ENCODE measurements at regions not wholly inside any gene's neighbourhood (a gene's known extent, or its start where the extent isn't known, plus 50 kb on each side); places are given as distances from the start of the nearest gene placed in this dataset.

DNA sequence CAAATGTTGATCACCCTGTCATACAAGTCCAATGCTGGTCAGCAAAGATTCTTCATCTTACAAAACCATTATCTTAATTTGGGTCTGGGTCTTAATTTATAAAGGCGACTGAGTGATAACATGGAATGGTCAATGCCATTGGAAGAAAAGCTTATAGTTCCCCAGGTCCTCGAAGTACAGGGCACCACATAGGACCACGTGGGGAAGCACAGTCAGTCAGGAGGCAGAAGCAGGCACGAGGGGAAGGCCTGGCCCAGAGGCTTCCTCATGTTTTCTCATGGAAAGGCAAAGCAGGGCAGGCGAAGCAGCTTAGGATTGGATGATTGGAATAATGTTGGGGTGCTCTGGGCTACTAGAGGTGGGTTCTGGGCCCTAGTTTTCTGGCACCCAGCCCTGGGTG is 175.7 kb downstream of the FASLG start (continued):
- TF ChIP-seq, protein P1, sequence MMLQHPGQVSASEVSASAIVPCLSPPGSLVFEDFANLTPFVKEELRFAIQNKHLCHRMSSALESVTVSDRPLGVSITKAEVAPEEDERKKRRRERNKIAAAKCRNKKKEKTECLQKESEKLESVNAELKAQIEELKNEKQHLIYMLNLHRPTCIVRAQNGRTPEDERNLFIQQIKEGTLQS (CRISPR knock-in tag; conservative IDR thresholded peaks at IDR 0.05), result no peak
- TF ChIP-seq IRF2 (CRISPR knock-in tag; IDR thresholded peaks at IDR 0.05; ENCODE audit: borderline replicate concordance, low read depth), result no peak
- no peak for TF ChIP-seq ZNF671 (CRISPR knock-in tag; IDR thresholded peaks at IDR 0.05)
- no peak for TF ChIP-seq ZNF423 (CRISPR knock-in tag; IDR thresholded peaks at IDR 0.05)
- no peak for TF ChIP-seq NR2C2 (CRISPR knock-in tag; IDR thresholded peaks at IDR 0.05)
- TF ChIP-seq PRDM15 (CRISPR knock-in tag; IDR thresholded peaks at IDR 0.05), result no peak
- no peak for TF ChIP-seq OVOL2 (CRISPR knock-in tag; IDR thresholded peaks at IDR 0.05; ENCODE audit: borderline replicate concordance)
- TF ChIP-seq, protein P2, sequence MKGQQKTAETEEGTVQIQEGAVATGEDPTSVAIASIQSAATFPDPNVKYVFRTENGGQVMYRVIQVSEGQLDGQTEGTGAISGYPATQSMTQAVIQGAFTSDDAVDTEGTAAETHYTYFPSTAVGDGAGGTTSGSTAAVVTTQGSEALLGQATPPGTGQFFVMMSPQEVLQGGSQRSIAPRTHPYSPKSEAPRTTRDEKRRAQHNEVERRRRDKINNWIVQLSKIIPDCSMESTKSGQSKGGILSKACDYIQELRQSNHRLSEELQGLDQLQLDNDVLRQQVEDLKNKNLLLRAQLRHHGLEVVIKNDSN (CRISPR knock-in tag; IDR thresholded peaks at IDR 0.05), result no peak
- TF ChIP-seq RELA (CRISPR knock-in tag; IDR thresholded peaks at IDR 0.05; ENCODE audit: borderline replicate concordance), result no peak
- TF ChIP-seq GABPB1 (CRISPR knock-in tag; IDR thresholded peaks at IDR 0.05), result no peak
- TF ChIP-seq JAZF1 (CRISPR knock-in tag; IDR thresholded peaks at IDR 0.05), result no peak
- TF ChIP-seq CBFB (CRISPR knock-in tag; IDR thresholded peaks at IDR 0.05; ENCODE audit: low read depth), result no peak
- TF ChIP-seq HMGA2 (CRISPR knock-in tag; IDR thresholded peaks at IDR 0.05), result no peak
- no peak for TF ChIP-seq USF2 (CRISPR knock-in tag; IDR thresholded peaks at IDR 0.05)

- POLR2A ChIA-PET, result no interaction called here
- no peak for ATAC-seq
- H3K27ac Mint-ChIP-seq, result no peak overlapping the region
- H3K4me1 Mint-ChIP-seq, result 0 out of 2 replicates have a peak, but pooled peaks cover 3% of the 10 kb centered on the region
- no peak overlapping the region for H3K4me3 Mint-ChIP-seq
- no peaks in the 10 kb centered on the region for H3K36me3 Mint-ChIP-seq
- DNase-seq (ENCODE audit: low spot score), result no peak
- CTCF ChIA-PET, result no interaction called here
- H3K27me3 Mint-ChIP-seq (ENCODE audit: low read depth), result peaks cover 6% of the 10 kb centered on the region; the same call in 1 of the 2 replicates
- H3K9me3 Mint-ChIP-seq, result no peaks in the 10 kb centered on the region
- TF ChIP-seq CREM (CRISPR knock-in tag; IDR thresholded peaks at IDR 0.05) (no peak), PRRX2 (CRISPR knock-in tag; IDR thresholded peaks at IDR 0.05) (no peak), HMGA2 (CRISPR knock-in tag; IDR thresholded peaks at IDR 0.05) (no peak), TCF7 (CRISPR knock-in tag; IDR thresholded peaks at IDR 0.05; ENCODE audit: low read depth) (no peak), ZNF138 (CRISPR knock-in tag; conservative IDR thresholded peaks at IDR 0.05) (no peak), SOX15 (CRISPR knock-in tag; IDR thresholded peaks at IDR 0.05) (no peak), ZBTB21 (CRISPR knock-in tag; IDR thresholded peaks at IDR 0.05; ENCODE audit: borderline replicate concordance) (no peak), AR (CRISPR knock-in tag; IDR thresholded peaks at IDR 0.05) (no peak), ZMAT4 (CRISPR knock-in tag; IDR thresholded peaks at IDR 0.05) (no peak), NFYB (CRISPR knock-in tag; conservative IDR thresholded peaks at IDR 0.05; ENCODE audit: low read depth) (no peak), SP1 (CRISPR knock-in tag; conservative IDR thresholded peaks at IDR 0.05) (no peak), EMX1 (CRISPR knock-in tag; IDR thresholded peaks at IDR 0.05) (no peak)
- TF ChIP-seq, protein P3, sequence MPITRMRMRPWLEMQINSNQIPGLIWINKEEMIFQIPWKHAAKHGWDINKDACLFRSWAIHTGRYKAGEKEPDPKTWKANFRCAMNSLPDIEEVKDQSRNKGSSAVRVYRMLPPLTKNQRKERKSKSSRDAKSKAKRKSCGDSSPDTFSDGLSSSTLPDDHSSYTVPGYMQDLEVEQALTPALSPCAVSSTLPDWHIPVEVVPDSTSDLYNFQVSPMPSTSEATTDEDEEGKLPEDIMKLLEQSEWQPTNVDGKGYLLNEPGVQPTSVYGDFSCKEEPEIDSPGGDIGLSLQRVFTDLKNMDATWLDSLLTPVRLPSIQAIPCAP (CRISPR knock-in tag; IDR thresholded peaks at IDR 0.05), result no peak
- TF ChIP-seq, protein P4, sequence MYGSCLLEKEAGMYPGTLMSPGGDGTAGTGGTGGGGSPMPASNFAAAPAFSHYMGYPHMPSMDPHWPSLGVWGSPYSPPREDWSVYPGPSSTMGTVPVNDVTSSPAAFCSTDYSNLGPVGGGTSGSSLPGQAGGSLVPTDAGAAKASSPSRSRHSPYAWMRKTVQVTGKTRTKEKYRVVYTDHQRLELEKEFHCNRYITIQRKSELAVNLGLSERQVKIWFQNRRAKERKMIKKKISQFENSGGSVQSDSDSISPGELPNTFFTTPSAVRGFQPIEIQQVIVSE (CRISPR knock-in tag; IDR thresholded peaks at IDR 0.05; ENCODE audit: borderline replicate concordance), result no peak
- TF ChIP-seq, protein P5, sequence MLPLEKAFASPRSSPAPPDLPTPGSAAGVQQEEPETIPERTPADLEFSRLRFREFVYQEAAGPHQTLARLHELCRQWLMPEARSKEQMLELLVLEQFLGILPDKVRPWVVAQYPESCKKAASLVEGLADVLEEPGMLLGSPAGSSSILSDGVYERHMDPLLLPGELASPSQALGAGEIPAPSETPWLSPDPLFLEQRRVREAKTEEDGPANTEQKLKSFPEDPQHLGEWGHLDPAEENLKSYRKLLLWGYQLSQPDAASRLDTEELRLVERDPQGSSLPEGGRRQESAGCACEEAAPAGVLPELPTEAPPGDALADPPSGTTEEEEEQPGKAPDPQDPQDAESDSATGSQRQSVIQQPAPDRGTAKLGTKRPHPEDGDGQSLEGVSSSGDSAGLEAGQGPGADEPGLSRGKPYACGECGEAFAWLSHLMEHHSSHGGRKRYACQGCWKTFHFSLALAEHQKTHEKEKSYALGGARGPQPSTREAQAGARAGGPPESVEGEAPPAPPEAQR (CRISPR knock-in tag; IDR thresholded peaks at IDR 0.05), result no peak
These were observed 176.9 kb downstream of the FASLG start for GRCh38 chr1:172835834-172836233.
